ENCODE measurements at regions not wholly inside any gene's neighbourhood (a gene's known extent, or its start where the extent isn't known, plus 50 kb on each side); places are given as distances from the start of the nearest gene placed in this dataset.

DNA sequence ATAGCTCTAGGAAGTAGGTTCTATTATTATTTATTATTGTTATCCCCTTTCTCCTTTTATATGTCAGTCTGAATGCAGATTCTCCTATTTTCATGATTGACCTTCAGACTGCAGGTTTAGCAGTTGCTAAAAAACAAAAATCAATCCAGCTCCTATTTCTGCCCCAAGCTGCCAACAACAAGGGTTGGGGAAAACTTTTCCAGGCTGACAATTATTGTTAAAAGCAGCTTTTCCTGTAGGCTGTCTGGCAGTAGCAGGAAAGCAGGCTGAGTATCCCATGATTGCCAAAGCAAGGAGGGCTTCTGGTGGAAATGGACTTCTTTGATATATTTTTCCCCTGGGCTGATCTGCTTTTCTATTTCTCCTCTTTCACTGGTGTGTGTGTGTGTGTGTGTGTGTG is 78.0 kb upstream of the CTLA4 start:
- no peak for DNase-seq (ENCODE audit: low read depth in 4 of 4, low spot score in 1 of 4)

DNA sequence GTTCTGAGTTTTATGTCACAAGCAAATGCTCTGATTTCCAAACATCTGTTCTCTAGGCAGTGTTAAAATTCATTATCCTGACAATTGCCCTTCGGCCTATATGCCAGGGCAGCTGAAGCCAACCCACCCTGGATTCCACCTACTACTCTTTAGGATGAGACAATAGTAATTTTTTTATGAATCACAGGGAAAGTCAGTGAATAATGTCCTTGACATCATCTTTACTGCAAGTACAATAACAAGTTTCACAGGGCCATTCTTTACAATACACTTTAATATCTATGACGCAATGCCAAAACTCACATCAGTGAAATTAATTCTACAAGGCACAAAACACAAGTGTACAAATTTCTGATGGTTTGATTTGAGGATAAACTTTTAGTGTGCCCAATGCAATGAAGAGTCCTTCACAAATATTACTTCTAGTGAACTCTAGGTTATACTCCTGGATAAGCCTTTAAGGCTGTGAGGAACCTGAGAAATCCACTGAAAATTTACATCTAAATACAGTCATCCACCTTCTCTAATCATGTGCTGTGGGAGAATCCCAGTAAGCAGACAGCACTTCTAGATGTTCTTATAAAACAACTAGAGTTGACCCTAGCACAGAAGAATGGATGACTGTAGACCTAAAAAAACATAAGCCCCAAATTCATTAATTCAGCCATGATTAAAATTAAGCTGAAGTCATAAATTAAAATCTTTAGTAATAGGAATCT is 77.3 kb upstream of the CTLA4 start:
- DNase-seq (ENCODE audit: low read depth in 4 of 4, low spot score in 1 of 4), result no peak

DNA sequence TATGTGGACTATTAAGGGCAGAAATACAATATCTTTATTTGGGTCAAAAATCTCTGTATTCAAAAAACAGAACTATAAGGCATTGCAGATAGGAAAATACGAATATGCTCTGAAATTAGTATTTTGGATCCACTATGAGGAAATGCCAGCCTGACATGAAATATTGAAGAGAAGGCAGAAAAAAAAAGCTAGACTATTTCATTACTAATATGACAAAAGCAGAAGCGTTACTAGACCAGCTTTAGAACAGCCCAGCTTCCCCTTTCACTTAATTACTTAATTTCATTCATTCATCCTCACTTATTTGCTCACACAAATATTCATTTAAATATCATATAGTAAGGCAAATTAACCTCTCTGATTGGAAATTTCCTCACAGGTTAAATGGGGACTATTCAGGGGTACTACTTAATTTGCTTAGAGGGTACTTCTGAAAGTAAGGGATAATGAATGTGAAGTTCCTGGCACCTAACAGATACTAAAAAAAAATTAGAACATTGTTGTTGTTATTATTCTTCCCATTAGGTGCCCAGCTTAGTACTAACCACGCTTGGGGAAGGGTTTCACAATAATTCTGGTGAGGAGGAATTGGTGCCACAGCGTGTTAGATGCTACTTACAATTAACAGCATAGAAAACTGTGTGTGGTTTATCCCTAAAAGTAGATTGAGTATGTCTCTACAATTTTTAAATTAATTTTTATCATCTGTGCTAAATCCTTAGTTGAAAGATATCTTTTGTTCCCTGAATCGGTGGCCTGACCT is 71.1 kb upstream of the CTLA4 start:
- DNase-seq (ENCODE audit: low read depth in 4 of 4, low spot score in 1 of 4), result no peak

DNA sequence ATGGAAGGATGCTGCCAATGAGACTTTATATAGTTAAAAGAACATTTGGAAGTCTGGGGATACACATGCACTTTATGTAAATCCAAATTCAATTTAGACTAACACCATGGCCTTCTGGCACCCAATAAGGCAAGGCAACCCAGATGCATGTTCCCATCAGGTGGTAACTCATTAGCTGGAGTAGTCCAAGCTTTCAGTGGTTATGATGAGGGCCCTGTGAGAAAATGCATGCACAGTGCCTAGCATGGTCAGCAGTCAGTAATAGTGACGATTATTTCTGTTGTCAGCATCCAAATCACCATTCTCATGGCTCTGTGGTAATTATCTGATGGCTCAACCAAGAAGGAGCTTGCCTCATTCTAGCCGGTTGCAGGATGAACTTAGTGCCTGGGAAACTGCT is 70.3 kb upstream of the CTLA4 start:
- DNase-seq (ENCODE audit: low read depth in 4 of 4, low spot score in 1 of 4), result no peak

DNA sequence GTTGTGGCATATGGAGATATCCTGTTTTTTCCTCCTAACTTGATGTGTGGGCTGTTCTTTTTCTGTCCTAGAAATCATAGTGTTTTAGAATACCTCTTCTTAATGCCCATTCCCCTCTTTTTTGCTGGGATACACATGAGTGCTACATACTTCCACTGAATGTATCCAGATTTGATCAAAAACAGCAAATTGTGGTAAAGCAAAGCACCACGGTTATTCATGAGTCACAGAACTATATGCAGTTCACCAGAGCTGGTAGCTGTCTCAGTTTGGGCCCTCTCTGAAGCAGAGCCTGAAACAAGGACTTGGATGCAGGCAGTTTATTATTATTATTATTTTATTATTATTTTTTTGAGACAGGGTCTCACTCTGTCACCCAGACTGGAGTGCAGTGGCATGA is 69.9 kb upstream of the CTLA4 start:
- DNase-seq (ENCODE audit: low read depth in 4 of 4, low spot score in 1 of 4), result no peak

DNA sequence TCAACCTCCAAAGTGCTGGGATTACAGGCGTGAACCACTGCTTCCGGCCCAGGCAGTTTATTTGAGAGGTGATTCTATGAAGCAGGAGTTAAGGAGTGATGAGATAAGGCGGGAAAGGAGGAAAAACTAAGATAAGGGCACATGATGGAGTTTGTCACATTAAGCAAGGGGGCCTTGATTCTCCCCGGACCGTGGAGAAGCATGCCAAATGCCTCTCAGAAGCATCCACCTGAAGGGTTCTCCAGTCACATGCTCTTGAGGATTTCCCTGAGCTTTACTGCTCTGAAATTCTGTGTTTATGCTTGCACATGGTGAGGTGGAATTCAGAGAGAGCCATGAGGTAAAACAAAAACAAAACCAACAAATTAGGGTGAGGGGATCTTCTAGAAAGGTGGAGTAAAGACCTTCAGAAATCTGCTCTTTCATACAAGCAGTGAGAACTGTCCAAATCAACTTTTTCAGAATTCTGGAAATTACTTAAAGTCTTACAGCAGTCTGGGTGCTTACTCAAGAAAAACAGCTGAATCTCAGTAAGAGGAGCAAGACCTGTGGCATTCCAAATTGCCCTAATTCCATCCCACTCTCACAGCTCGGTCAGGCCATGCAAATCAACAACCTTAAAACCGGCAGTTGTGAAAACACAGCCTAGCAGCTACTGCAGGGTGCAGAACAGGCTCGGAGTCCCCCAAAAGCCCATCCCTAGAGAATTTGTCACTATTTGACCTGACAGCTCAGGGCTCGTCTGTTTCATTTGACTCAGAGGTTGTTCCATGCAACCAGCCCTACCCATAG is 69.1 kb upstream of the CTLA4 start:
- DNase-seq (ENCODE audit: low read depth in 4 of 4, low spot score in 1 of 4), result no peak

DNA sequence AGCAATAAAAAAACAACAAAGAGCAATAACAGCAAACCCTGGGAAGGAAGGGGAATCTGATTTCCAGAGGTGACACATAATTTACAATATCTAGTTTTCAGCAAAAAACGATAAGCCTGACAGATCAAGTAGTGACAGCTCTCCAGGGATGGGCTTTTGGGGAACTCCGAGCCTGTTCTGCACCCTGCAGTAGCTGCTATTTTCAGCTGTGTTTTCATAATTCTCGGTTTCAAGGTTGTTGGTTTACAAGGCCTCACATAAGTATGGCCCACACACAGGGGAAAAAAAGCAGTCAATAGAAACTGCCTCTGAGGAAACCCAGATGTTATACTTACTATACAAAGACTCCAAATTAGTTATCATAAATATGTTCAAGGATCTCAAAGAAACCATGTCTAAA is 67.7 kb upstream of the CTLA4 start:
- no peak for DNase-seq (ENCODE audit: low read depth in 4 of 4, low spot score in 1 of 4)

DNA sequence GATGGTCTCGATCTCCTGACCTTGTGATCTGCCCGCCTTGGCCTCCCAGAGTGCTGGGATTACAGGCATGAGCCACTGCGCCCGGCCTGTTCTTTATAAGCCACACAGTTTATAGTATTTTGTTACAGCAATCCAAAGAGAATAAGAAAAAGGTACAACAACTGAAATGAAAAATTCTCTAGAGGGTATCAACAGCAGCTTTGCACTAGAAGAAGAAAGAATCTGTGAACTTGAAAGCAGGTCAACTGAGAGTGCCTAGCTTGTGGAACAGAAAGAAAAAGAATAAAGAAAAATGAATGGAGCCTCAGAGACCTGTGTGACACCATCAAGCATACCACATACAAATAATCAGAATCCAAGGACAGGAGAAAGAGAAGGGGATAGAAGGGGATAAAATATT is 66.8 kb upstream of the CTLA4 start:
- no peak for DNase-seq (ENCODE audit: low read depth in 4 of 4, low spot score in 1 of 4)

DNA sequence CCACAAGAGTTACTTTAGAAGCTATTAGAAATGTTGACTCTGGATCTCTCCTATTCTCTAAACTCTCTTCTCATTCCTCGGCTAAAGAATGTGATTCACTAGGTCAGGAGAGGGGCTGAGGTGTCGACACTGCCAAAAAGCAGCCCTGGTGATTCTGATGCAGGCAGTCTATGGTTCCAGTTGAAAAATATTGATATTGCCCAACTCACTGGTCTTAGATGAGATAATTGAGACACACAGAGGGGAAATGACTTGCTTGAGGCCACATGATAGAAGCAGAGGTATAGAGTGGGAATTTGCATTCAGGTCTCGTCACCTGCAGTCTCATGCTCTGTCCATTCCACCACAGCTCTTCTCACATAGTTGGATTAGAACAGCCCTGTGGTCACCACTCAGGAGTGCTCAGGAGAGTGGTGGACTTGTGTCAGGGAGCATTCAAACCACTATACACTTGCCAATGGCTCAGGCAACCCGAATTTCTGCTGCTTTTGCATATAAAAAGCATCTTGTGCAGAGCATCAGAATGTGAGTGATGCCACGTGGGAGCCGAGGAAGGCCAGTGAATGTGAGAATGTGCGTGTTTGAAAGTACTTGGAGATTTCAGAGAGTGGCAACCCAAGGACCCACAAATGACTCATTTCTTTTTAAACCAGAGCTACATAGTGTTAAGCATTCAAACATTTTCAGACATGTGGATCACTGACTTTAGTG is 65.1 kb upstream of the CTLA4 start:
- peak in 2 of 4 experiments; percentile 33 to 47 for DNase-seq (ENCODE audit: low read depth in 4 of 4, low spot score in 1 of 4)

DNA sequence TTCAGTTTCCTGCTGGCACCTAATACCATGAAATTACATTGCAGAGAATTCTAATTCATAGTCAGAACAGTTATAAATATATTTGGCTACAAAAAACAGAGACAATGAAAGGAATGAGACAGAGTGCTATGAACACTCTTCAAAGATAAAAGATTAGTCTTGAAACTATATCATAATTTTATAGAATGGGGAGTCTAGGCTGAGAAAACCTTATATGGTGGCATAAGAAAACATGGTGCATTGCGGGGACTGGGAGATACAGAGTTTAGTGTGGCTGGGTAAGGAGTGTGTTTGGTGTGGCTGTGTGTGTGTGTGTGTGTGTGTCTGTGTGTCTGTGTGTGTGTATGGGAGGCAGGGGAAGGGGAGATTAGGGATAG is 64.5 kb upstream of the CTLA4 start:
- no peak for DNase-seq (ENCODE audit: low read depth in 4 of 4, low spot score in 1 of 4)

DNA sequence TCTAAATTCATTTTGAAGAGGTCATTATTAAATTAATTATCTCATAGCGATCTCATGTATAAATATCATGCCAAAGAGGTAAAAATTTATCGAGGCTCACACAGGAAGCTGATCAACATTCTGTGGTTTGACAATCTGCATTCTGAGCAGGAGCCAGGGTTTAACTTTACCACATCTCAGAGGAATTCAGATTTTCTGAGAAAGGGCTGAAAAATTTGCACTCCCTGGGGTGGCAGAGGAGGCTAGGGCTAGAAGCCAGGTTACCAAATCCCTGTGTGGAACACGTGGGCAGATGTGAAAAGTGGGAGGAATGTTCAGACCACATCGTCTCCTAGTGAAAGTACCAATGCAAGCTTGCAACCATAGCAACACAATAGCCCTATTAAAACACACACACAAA is 63.5 kb upstream of the CTLA4 start:
- peak in 1 of 4 experiments; percentile 42 for DNase-seq (ENCODE audit: low read depth in 4 of 4, low spot score in 1 of 4)

DNA sequence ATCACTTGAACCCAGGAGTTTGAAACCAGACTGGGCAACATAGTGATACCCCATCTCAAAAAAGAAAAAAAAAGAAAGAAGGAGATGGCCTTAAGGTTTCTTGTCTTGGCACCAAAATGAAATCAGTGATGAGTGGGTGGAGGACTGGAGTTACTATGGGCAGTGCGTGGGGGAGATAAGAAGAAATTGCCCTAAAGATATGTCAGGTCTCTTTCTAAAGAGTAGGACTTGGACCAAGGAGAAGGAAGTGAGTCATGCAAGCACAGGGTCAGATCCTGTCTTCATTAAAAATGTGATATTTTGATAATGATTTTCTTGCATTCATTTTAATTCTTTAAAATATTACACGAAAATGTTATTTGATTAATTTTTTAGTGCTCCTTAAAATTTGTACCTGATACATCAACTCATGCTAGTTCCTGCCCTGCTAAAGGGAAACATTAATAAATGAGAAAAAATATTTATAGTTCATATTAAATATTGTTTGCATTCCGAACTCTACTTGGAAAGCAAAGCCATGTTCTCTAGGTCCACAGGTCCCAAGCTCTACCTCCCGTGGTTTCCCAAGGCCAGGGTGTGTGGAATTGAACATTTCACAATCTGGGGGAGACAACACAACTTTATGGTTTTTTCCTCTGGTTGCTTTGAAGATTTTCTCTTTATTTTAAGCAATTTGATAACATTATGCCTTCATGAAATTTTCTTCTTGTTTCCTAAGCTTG is 62.6 kb upstream of the CTLA4 start:
- no peak for DNase-seq (ENCODE audit: low read depth in 4 of 4, low spot score in 1 of 4)

DNA sequence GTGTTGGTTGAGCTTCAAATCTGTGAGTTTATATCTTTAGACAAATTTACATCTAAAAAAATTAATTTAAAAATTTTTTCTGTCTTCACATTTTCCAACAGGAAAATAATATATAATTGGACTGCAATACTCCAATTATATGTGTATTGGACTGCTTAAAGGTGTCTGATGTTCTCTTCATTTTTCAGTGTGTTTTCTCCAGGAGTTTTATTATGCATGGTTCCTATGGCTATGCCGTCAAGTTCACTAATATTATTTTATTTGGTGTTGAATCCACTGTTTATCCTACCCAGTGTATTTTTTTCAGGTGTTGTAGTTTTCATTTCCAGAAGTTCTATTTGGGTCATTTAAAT is 62.1 kb upstream of the CTLA4 start:
- DNase-seq (ENCODE audit: low read depth in 4 of 4, low spot score in 1 of 4), result no peak

DNA sequence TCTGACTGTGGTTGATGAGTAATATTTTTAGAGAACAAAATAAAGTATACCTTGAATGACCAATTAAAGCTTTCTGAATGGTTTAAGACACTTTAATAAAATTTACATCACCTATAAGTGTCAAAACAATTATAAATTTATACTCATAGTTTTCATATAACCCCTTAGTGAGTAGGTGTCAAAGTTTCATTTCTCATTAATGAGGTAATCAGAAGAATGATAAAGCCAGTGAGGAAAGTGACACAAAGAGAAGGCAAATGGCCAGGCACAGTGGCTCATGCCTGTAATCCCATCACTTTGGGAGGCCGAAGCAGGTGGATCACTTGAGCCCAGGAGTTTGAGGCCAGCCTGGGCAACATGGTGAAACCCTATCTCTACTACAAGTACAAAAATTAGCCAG is 60.8 kb upstream of the CTLA4 start:
- DNase-seq (ENCODE audit: low read depth in 4 of 4, low spot score in 1 of 4), result no peak

DNA sequence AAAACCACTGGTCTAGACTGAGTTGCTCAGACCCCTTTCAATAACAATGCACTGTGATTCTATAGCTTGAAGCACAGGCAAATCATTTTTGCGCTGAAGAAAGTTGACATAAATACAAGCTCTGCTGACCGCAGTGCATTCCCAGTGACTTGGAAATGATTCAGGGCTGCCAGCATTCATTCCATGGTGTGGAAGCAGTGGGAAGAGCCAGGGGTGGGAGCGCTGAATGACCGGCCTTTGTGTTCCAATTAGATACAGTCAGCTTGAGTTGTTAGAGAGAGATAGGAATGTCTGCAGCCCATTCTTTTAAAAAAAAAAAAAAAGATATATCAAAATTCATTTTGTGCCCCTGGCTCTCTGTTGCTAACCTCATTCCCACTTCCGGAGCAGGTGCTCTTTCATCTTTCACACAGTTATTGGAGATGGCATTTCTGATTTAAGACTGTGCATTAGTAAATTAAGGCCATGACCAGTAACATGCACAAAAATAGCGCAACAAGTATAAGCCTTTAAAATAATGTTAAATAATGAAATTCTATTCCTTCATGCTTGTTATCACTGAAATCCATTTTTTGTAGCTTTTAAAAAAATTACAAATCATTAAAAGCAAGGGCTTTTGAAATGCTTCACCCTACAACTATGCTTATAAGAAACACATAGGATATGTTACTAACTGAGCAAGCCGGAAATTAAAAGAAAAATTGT is 59.4 kb upstream of the CTLA4 start:
- no peak for DNase-seq (ENCODE audit: low read depth in 4 of 4, low spot score in 1 of 4)

DNA sequence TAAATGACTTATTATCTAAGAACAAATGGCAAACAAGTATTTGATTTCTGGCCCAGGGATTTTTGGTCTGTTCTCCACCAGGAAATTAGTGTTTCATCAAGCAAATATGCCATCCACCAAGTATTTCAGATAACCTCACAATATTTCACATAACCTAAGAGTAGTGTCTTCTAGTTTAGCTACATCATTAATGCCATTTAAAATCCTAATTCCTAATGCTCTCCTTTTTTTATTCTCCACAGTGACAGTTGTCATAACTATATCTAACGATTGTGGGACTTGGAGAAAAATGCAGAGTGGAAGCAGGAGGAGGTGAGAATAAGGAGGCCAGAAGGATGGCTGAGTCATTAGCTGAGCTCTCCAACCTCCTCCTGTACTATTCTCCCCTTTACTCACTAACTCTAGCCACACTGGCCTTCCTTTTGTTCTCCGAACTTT is 58.5 kb upstream of the CTLA4 start:
- no peak for DNase-seq (ENCODE audit: low read depth in 4 of 4, low spot score in 1 of 4)

DNA sequence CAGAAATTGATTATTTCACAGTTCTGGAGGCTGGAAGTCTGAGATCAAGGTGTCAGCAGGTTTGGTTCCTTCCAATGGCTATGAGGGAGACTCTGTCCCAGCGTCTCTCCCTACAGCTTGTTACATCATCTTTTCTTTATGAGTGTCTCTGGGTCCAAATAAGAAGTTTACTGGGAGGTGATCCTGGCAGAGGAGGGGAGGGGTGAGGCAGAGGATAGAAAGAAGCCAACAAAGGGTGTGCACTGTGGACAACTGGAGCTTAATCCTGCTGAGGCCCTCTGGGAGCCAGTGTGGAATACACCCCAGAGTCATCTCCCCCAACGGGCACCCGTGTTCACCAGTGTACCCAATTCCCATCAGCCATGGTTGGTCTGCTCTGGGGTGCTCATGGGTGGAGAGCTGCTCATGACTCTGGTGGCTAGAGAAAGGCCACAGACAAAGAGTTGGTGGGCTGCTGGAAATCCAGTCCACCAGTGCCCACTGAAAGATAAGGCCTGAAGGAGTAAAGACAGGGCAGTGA is 57.5 kb upstream of the CTLA4 start:
- DNase-seq (ENCODE audit: low read depth in 4 of 4, low spot score in 1 of 4), result no peak

DNA sequence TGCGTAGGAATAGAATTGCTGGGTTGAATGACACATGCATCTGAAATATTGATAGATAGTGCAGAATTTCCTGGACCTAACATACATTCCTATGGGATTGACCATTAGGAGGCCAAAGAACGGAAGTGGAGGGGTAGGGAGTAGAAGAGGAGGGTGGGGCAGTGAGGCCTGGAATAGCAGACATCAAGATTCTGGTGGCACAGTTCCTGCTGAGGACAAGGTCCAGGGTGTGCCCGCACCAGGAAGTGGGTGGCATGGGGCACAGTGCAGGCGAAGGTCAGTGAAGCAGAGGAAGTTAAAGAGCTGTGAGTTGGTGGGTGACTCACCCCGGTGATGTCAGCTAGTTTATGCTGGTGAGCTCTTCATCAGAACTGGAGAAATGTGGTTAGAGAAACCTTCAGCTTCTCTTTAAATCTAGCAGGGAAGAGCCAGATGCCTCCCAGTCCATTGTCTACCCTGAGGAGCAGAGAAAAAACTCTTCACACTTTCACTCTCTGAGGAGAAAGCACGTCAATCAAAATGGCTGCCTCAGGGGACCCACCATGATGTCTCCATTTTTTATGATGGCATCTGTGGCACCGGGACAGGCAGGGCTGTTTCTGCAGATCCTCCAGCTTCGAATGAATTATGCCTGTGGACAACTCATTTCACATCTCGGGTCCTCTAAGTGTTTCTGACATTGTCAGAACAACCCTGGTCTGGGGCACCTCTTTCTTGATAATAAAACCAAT is 55.9 kb upstream of the CTLA4 start:
- DNase-seq (ENCODE audit: low read depth in 4 of 4, low spot score in 1 of 4), result peak in 2 of 4 experiments; percentile 56 to 71

All from stimulated activated CD4-positive, alpha-beta T cell treated with anti-CD3 and anti-CD28 coated beads, Interleukin-1b, Interleukin-23, amount 100 ng/mL, for 24 hours (primary cell).